T-helper 1 cell (primary cell): ENCODE measurements at regions not wholly inside any gene's neighbourhood (a gene's known extent, or its start where the extent isn't known, plus 50 kb on each side); places are given as distances from the start of the nearest gene placed in this dataset.

Experiments used
- DNase-seq, 5 donors: peaks; one replicate each; pipeline ENCODE4 v3.0.0-alpha.2; 2012 to 2020

- DNase-seq, result no peak
Observed at GRCh38 chrX:39971760-39972159, 126.0 kb downstream of the BCOR start.

GRCh38 chrX:39972340-39972739 lies 125.4 kb downstream of the BCOR start:
- DNase-seq, result no peak

- no peak for DNase-seq
Observed at GRCh38 chrX:39973810-39974209, 123.9 kb downstream of the BCOR start.

GRCh38 chrX:39974270-39974669 lies 123.5 kb downstream of the BCOR start:
- DNase-seq, result no peak

GRCh38 chrX:39975101-39975925 lies 122.4 kb downstream of the BCOR start:
- no peak for DNase-seq

GRCh38 chrX:39981946-39982345 lies 115.8 kb downstream of the BCOR start:
- DNase-seq, result no peak

GRCh38 chrX:39982948-39983347 lies 114.8 kb downstream of the BCOR start:
- no peak for DNase-seq

GRCh38 chrX:39983715-39984114 lies 114.0 kb downstream of the BCOR start:
- DNase-seq, result no peak

GRCh38 chrX:39984191-39984956 lies 113.4 kb downstream of the BCOR start:
- no peak for DNase-seq

GRCh38 chrX:39985071-39985470 lies 112.7 kb downstream of the BCOR start:
- no peak for DNase-seq

- DNase-seq, result no peak
Observed at GRCh38 chrX:39985551-39985950, 112.2 kb downstream of the BCOR start.

GRCh38 chrX:39988496-39988895 lies 109.3 kb downstream of the BCOR start:
- DNase-seq, result no peak

GRCh38 chrX:39990388-39990787 lies 107.4 kb downstream of the BCOR start:
- no peak for DNase-seq

GRCh38 chrX:39992300-39992699 lies 105.5 kb downstream of the BCOR start:
- no peak for DNase-seq

GRCh38 chrX:39995457-39995856 lies 102.3 kb downstream of the BCOR start:
- DNase-seq, result no peak

GRCh38 chrX:39996536-39996935 lies 101.2 kb downstream of the BCOR start:
- DNase-seq, result no peak

- no peak for DNase-seq
Observed at GRCh38 chrX:39998636-39999406, 98.9 kb downstream of the BCOR start.
